Large intestine (tissue), 3 donors: ENCODE measurements at regions not wholly inside any gene's neighbourhood (a gene's known extent, or its start where the extent isn't known, plus 50 kb on each side); places are given as distances from the start of the nearest gene placed in this dataset.
"Not testable (repeated sequence)": the region's sequence is repeated elsewhere in the genome, so short reads cannot be mapped to it uniquely, and the experiment has no call there.

ENCODE experiments used
- DNase-seq, 2 donors: peaks; one replicate each; pipeline versions ENCODE4 v3.0.0 to v3.0.0-alpha.2; 2013
- H3K27ac ChIP-seq: one replicate; pipeline ENCODE4 v1.5.1; 2013; ENCODE audit warnings: low read length
- H3K27me3 ChIP-seq: 2 replicates; pipeline ENCODE4 v1.6.1; 2013; ENCODE audit warnings: low read length; ENCODE audit not compliant: control insufficient read depth, insufficient read depth
- H3K36me3 ChIP-seq: 2 replicates; pipeline ENCODE4 v1.6.1; 2013; ENCODE audit warnings: low read length; ENCODE audit not compliant: control insufficient read depth, insufficient read depth
- H3K4me1 ChIP-seq: one replicate; pipeline ENCODE4 v1.6.1; 2013; ENCODE audit warnings: low read length; ENCODE audit not compliant: control insufficient read depth, insufficient read depth
- H3K4me3 ChIP-seq: one replicate; pipeline ENCODE4 v1.5.1; 2013; ENCODE audit warnings: low read length
- H3K9me3 ChIP-seq: one replicate; pipeline ENCODE4 v1.6.1; 2013; ENCODE audit warnings: mild to moderate bottlenecking, low read depth, low read length, moderate library complexity; ENCODE audit not compliant: control insufficient read depth
- WGBS: methylation state at CpG from one replicate; pipeline ENCODE4 v1.1.5; 2013; ENCODE audit warnings: low lambda C conversion rate; ENCODE audit not compliant: insufficient coverage; 5-methylcytosine and 5-hydroxymethylcytosine counted together

DNA sequence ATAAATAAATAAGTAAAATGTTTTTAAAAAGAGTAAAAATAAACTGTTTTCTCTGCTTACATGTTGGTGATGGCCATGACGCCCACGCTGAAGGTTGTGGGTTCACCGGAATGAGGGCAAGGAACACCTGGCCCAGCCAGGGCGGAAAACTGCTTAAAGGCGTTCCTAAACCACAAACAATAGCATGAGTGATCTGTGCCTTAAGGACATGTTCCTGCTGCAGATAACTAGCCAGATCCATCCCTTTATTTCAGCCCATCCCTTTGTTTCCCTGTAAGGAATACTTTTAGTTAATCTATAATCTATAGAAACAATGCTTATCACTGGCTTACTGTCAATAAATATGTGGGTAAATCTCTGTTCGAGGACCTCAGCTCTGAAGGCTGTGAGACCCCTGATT, 63.3 kb upstream of the CEP78 start:
- not testable (repeated sequence) for H3K27me3 ChIP-seq, H3K4me3 ChIP-seq, H3K4me1 ChIP-seq, H3K9me3 ChIP-seq, H3K36me3 ChIP-seq, DNase-seq, H3K27ac ChIP-seq
- WGBS: no CpG with 5 or more reads among the region's 6 CpGs

DNA sequence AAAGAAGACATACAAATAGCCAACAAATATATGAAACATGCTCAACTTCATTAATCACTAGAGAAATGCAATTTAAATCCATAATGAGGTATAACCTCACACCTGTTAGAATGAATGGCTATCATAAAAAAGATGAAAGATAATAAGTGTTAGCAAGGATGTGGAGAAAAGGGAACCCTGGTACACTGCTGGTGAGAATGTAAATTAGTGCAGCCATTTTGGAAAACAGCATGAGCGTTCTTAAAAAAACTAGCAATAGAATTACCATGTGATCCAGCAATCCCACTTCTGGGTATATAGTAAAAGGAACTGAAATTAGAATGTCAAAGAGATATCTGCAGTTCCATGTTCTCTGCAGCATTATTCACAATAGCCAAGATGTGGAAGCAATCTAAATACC, 64.2 kb upstream of the CEP78 start:
- Histone ChIP-seq H3K9me3 (peaks cover 2% of the 10 kb centered on the region), H3K27ac (no peak overlapping the region), H3K27me3 (no peaks in the 10 kb centered on the region), H3K4me3 (no peak overlapping the region), H3K4me1 (no peaks in the 10 kb centered on the region), H3K36me3 (no peaks in the 10 kb centered on the region)
- WGBS: 100% methylated on average over 1 of the region's 1 CpG
- no peak for DNase-seq

DNA sequence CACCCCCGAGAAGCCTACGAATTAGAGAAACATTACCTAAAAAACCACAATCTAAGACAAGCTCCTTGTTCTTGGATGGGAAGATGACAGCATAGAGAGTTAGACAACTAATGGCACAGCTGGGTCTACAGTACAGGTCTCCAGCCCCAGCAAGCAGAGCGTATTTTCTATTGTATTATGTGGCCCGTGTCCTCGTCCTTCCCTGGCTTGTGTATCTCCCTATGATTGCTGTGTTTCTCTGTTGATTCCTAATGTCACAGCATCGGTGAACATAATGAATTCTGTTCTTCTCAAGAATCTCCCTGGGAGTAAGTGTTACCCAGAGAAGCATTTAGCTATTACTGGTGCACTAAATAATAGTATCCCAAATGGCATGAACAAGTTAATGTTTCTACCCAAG, 66.8 kb upstream of the CEP78 start:
- DNase-seq: no peak
- WGBS: 80% methylated on average over 1 of the region's 6 CpGs
- H3K27ac ChIP-seq: no peak overlapping the region
- H3K4me3 ChIP-seq: no peak overlapping the region
- H3K4me1 ChIP-seq: no peaks in the 10 kb centered on the region
- peaks cover 2% of the 10 kb centered on the region for H3K9me3 ChIP-seq
- H3K36me3 ChIP-seq: no peaks in the 10 kb centered on the region
- H3K27me3 ChIP-seq: no peaks in the 10 kb centered on the region

DNA sequence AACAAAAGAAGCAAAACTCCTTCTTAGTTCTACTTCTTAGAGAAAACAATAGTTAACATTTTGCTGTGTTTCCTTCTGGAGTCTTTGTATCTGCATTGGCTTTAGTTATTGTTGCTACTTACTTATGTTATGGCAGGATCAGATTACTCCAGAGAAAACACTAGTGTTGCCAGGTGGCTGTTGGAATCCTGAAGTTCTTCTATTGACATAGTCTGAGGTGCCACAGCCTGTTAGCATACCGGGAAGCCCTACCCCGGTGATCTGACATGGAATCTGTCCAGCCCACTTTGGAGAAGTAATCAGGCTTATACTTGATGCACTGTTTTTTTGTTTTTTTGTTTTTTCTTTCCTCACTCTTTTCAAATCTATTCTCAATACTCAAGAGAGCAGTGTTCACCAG, 68.5 kb upstream of the CEP78 start:
- H3K27me3 ChIP-seq: no peaks in the 10 kb centered on the region
- peaks cover 2% of the 10 kb centered on the region for H3K9me3 ChIP-seq
- DNase-seq: peak; percentile 8 to 46
- no peaks in the 10 kb centered on the region for H3K4me1 ChIP-seq
- H3K27ac ChIP-seq: no peak overlapping the region
- WGBS: no CpG with 5 or more reads among the region's 2 CpGs
- H3K4me3 ChIP-seq: no peak overlapping the region
- no peaks in the 10 kb centered on the region for H3K36me3 ChIP-seq

DNA sequence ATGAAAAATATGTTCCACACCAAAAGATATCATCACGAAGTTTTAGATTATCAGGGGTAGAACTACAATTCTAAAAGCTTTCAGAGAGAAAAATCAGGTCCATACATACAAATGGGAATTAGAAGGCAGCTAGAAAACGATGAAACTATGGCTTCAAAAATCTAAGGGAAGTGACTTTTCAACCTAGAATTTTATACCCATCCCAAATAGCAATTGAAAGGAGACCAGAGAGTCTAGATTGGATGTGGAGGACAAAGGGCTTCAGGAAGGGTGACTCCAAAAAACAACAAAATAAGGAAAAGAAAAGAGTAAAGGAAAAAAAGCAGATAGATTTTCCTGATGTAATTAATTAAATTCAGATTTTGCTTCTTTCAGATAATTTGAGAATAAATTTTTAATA, 72.0 kb upstream of the CEP78 start:
- WGBS: 89% methylated on average over 1 of the region's 2 CpGs
- Histone ChIP-seq H3K4me3 (no peak overlapping the region), H3K27me3 (no peaks in the 10 kb centered on the region), H3K27ac (no peak overlapping the region), H3K9me3 (no peaks in the 10 kb centered on the region), H3K36me3 (no peaks in the 10 kb centered on the region), H3K4me1 (no peaks in the 10 kb centered on the region)
- no peak for DNase-seq

DNA sequence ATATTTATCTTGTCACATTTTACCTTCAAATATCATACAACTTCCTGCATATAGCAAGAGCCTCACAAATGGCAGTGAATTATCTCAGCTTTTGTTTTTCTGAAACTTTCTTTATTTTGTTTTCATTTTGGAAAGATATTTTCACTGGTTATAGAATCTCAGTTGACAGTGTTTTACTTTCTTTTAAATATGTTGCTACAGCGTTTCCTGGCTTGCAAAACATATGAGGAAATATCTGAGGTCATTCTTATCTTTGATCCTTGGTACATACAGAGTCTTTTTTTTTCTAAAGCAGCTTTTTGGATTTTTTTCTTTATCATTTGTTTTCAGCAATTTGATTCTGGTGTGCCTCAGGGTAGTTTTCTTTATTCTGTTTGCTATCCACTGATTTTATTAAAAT, 77.6 kb upstream of the CEP78 start:
- DNase-seq: no peak
- WGBS: no CpG with 5 or more reads among the region's 1 CpG
- Histone ChIP-seq H3K9me3 (no peaks in the 10 kb centered on the region), H3K4me1 (no peaks in the 10 kb centered on the region), H3K4me3 (no peak overlapping the region), H3K27me3 (no peaks in the 10 kb centered on the region), H3K36me3 (no peaks in the 10 kb centered on the region), H3K27ac (no peak overlapping the region)

DNA sequence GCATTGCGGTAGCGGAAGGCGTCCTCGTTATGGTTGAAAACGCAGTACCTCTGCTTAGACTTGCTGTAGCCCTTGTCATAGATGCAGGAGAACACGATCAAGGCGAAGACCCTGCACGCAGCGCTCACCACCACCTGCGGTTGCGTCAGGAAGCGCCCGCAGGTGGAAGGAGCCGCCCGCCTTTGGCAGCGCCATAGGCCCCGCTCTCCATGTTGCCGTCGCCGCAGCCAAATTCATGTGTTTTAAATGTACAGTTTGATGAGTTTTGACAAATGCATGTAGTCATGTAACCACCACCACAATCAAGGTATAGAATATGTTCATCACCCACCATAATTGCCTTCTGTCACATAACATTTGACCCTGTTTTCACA, 84.9 kb upstream of the CEP78 start:
- H3K36me3 ChIP-seq: no peaks in the 10 kb centered on the region
- H3K4me3 ChIP-seq: no peak overlapping the region
- H3K9me3 ChIP-seq: peaks cover 4% of the 10 kb centered on the region
- H3K27ac ChIP-seq: no peak overlapping the region
- 100% methylated on average over 3 of the region's 20 CpGs for WGBS
- no peak for DNase-seq
- H3K27me3 ChIP-seq: no peaks in the 10 kb centered on the region
- no peaks in the 10 kb centered on the region for H3K4me1 ChIP-seq

DNA sequence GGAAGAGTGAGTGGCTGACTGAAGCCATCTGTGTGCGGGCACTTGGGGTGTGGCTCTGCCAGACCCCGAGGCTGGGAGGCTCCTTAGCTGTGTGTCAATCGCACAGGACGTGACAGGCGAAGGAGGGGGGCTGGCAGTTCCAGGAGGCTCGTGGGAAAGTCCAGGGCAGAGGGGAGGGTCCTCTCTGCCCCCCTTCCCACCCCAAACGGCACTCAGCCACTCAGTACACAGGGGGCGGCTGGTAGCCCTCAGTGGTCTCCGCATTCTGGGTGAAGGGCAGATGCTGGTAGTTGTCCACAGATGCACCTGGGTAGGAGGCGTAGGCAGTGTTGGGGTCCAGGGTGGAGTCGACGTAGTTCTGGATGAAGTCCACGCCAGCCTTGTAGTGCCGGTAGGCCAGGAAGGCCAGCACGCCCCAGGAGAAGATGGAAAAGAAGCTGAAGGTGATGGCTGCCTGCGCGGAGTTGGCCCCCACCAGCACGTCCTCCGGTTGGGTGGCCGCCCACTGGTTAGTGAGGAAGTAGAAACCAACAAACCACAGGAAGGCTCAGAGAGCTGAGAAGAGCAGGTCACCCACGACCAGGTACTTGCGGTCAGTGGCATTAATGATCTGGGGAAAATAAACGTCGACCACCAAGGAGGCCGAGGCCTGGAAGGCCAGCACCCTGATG, 85.4 kb upstream of the CEP78 start:
- Histone ChIP-seq H3K36me3 (no peaks in the 10 kb centered on the region), H3K4me1 (no peaks in the 10 kb centered on the region), H3K27ac (no peak overlapping the region), H3K9me3 (peaks cover 4% of the 10 kb centered on the region), H3K4me3 (no peak overlapping the region), H3K27me3 (no peaks in the 10 kb centered on the region)
- WGBS: 93% methylated on average over 5 of the region's 25 CpGs
- no peak for DNase-seq

DNA sequence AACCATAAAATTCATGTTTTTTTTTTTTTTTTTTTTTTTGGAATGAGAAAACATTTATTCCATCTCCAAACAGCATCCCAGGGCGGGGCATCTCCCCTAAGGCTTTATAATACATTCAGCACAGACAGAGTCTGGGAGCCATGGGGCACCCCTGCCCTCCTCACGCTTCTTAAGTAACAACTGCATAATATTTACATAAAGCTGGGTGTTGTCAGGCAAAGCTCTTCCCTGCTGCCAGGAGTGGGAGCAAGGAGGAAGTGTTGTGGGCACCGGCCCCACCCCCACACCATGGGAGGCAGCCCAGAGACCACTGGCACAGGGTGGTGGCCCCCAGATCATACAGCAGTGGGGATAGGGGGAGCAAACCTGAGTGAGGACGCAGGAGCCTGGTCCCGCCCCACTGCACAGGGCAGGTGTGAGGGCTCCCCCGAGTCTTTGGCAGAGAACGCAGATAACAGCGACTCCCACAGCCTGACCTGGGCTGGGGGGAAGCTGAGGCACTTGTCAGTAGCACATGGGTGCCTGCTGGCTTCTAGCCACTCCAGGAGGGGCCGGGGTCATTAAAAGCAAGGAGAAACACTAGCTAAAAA, 86.1 kb upstream of the CEP78 start:
- H3K27me3 ChIP-seq: no peaks in the 10 kb centered on the region
- WGBS: no CpG with 5 or more reads among the region's 9 CpGs

DNA sequence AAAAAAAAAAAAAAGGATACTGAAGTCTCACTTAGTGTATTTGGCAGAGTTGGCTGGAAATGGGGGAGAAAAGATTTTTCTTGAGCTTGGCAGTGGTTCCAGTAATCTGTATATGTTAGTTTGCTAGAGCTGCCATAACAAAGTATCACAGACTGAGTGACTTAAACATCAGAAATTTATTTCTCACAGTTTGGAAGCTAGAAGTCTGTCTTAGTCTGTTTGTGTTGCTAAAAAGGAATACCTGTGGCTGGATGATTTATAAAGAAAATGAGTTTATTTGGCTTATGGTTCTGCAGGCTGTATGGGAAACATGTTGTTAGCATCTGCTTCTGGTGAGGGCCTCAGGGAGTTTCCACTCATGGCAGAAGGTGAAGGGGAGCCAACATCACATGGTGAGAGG, 89.6 kb upstream of the CEP78 start:
- Histone ChIP-seq H3K36me3 (no peaks in the 10 kb centered on the region), H3K27ac (no peak overlapping the region), H3K4me3 (no peak overlapping the region), H3K9me3 (peaks cover 4% of the 10 kb centered on the region), H3K27me3 (no peaks in the 10 kb centered on the region), H3K4me1 (no peaks in the 10 kb centered on the region)
- DNase-seq: no peak

More for the DNA sequence above, 86.1 kb upstream of the CEP78 start:
- H3K9me3 ChIP-seq: peaks cover 4% of the 10 kb centered on the region
- no peak overlapping the region for H3K27ac ChIP-seq
- no peak for DNase-seq
- no peaks in the 10 kb centered on the region for H3K4me1 ChIP-seq
- H3K36me3 ChIP-seq: no peaks in the 10 kb centered on the region
- H3K4me3 ChIP-seq: no peak overlapping the region

DNA sequence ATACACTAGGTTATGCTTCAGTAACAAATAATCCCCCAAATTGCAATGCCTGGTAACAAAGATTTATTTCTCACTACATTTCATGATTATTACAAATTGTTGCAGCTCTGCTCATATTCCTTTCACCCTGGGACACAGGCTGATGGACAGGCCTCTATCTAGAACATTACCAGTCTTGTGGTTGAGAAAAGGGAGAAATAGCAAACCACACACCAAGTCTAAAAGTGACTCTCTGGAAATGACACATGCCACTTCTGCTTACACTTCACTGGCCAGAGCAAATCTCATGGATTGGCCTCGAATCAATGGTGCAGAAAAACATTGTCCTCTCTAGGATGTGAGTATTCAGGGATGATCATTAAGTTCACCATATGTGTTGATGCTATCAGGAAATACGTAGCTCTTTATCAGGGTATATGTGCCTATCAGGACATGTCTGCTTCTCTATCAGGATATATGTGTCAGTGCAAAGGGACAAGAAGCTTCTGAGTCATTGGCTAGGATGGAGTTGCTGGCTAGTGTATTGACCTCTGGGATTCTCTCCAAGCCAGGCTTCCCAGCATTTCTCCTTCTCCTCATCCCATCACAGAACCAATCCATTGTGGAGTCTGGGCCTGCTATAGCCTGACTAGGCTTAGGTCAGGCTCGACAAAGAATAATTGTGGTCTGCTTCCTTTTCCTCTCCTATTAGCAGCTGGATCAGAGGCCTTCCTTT, 91.1 kb upstream of the CEP78 start:
- no peak for DNase-seq
- Histone ChIP-seq H3K27me3 (no peaks in the 10 kb centered on the region), H3K27ac (no peak overlapping the region), H3K4me1 (no peaks in the 10 kb centered on the region), H3K36me3 (no peaks in the 10 kb centered on the region), H3K9me3 (no peaks in the 10 kb centered on the region), H3K4me3 (no peak overlapping the region)
- 100% methylated on average over 1 of the region's 3 CpGs for WGBS
